GM23338 (cell line): ENCODE measurements at regions not wholly inside any gene's neighbourhood (a gene's known extent, or its start where the extent isn't known, plus 50 kb on each side); places are given as distances from the start of the nearest gene placed in this dataset.

Experiments
- ATAC-seq: fragments of 200-7000 bp; cut with Tn5 transposase; 3 replicates; pipeline ENCODE4 v1.9.1; 2020
- DNase-seq: peaks from one replicate; pipeline ENCODE4 v3.0.0-alpha.2; 2015; ENCODE audit warnings: low spot score
- H2AFZ ChIP-seq: fragments of 200-600 bp; sonication (generic); 2 replicates; pipeline ENCODE4 v1.8.0; 2016; ENCODE audit warnings: antibody characterized with exemption, mild to moderate bottlenecking, moderate library complexity
- H3F3A ChIP-seq: fragments of 200-600 bp; sonication (generic); replicated peaks from 2 replicates; pipeline ENCODE4 v1.8.0; 2017; ENCODE audit warnings: antibody characterized with exemption, mixed run types, low read depth
- H3K27ac ChIP-seq: fragments of 200-600 bp; sonication (generic); 2 replicates; pipeline ENCODE4 v1.6.1; 2016; ENCODE audit warnings: low read depth
- H3K27me3 ChIP-seq: fragments of 200-600 bp; sonication (generic); 2 replicates; pipeline ENCODE4 v1.8.0; 2016; ENCODE audit warnings: mild to moderate bottlenecking, mixed run types, moderate library complexity; ENCODE audit not compliant: insufficient read depth
- H3K36me3 ChIP-seq: fragments of 200-600 bp; sonication (generic); 2 replicates; pipeline ENCODE4 v1.8.0; 2016; ENCODE audit warnings: mild to moderate bottlenecking; ENCODE audit not compliant: insufficient read depth
- H3K4me1 ChIP-seq: fragments of 200-600 bp; sonication (generic); 2 replicates; pipeline ENCODE4 v1.8.0; 2016; ENCODE audit warnings: mild to moderate bottlenecking, moderate library complexity; ENCODE audit not compliant: insufficient read depth
- H3K4me2 ChIP-seq: fragments of 200-600 bp; sonication (generic); 2 replicates; pipeline ENCODE4 v1.7.1; 2017; ENCODE audit warnings: mixed run types
- H3K4me3 ChIP-seq: fragments of 200-600 bp; sonication (generic); 2 replicates; pipeline ENCODE4 v1.6.1; 2016; ENCODE audit warnings: mixed run types
- H3K79me2 ChIP-seq: fragments of 200-600 bp; sonication (generic); replicated peaks from 2 replicates; pipeline ENCODE4 v1.8.0; 2017; ENCODE audit warnings: mild to moderate bottlenecking; ENCODE audit not compliant: insufficient read depth
- H3K9me2 ChIP-seq: fragments of 200-600 bp; sonication (generic); 2 replicates; pipeline ENCODE4 v1.8.0; 2017; ENCODE audit not compliant: insufficient read depth
- H4K20me1 ChIP-seq: fragments of 200-600 bp; sonication (generic); replicated peaks from 2 replicates; pipeline ENCODE4 v1.8.0; 2017; ENCODE audit warnings: mild to moderate bottlenecking; ENCODE audit not compliant: insufficient read depth
- H3K27ac Mint-ChIP-seq: 2 replicates; pipeline ENCODE4 v1.8.0; 2020; ENCODE audit warnings: inconsistent platforms, mild to moderate bottlenecking, moderate library complexity, mixed read lengths
- H3K27me3 Mint-ChIP-seq: 3 replicates; pipeline ENCODE4 v1.8.0; 2022; ENCODE audit warnings: low read depth, mild to moderate bottlenecking, moderate library complexity, mixed read lengths, inconsistent platforms; ENCODE audit not compliant: insufficient read depth, poor library complexity
- H3K36me3 Mint-ChIP-seq: 3 replicates; pipeline ENCODE4 v1.8.0; 2021; ENCODE audit warnings: low read depth, mild to moderate bottlenecking, inconsistent platforms, moderate library complexity, mixed read lengths
- H3K4me1 Mint-ChIP-seq: 3 replicates; pipeline ENCODE4 v1.8.0; 2020; ENCODE audit warnings: mild to moderate bottlenecking, inconsistent platforms, mixed read lengths
- H3K4me3 Mint-ChIP-seq: 3 replicates; pipeline ENCODE4 v1.8.0; 2021; ENCODE audit warnings: moderate library complexity, mild to moderate bottlenecking, inconsistent platforms, mixed read lengths
- H3K9me3 Mint-ChIP-seq: 3 replicates; pipeline ENCODE4 v1.8.0; 2020; ENCODE audit warnings: moderate library complexity, mild to moderate bottlenecking, inconsistent platforms, mixed read lengths
- CREB1 ChIP-seq: fragments of 250-450 bp; sonication (Bioruptor Pico); IDR thresholded peaks from 2 replicates; pipeline ENCODE4 v1.5.0; 2020; ENCODE audit warnings: low read depth, mild to moderate bottlenecking, moderate library complexity
- EZH2 ChIP-seq: fragments of 200-600 bp; sonication (generic); IDR thresholded peaks from one replicate; pipeline ENCODE4 v1.8.0; 2017; ENCODE audit warnings: antibody characterized with exemption, mild to moderate bottlenecking, low read depth; ENCODE audit not compliant: unreplicated experiment
- EZH2phosphoT487 ChIP-seq: fragments of 200-600 bp; sonication (generic); IDR thresholded peaks from one replicate; pipeline ENCODE4 v1.8.1; 2018; ENCODE audit warnings: antibody characterized with exemption; ENCODE audit not compliant: unreplicated experiment
- JUNB ChIP-seq: IDR thresholded peaks from one replicate; pipeline ENCODE4 v1.6.1; 2016; ENCODE audit warnings: antibody characterized with exemption; ENCODE audit not compliant: unreplicated experiment
- POLR2AphosphoS5 ChIP-seq: IDR thresholded peaks from 2 replicates; pipeline ENCODE4 v1.6.1; 2016; ENCODE audit warnings: antibody characterized with exemption, low read depth
- STAT1 ChIP-seq: IDR thresholded peaks from one replicate; pipeline ENCODE4 v1.6.1; 2016; ENCODE audit warnings: antibody characterized with exemption; ENCODE audit not compliant: unreplicated experiment
- ZNF114 ChIP-seq: fragments of 250-450 bp; sonication (Bioruptor Pico); IDR thresholded peaks from 2 replicates; pipeline ENCODE4 v1.5.0; 2020; ENCODE audit warnings: mild to moderate bottlenecking, moderate library complexity
- ZNF331 ChIP-seq: fragments of 250-450 bp; sonication (Bioruptor Pico); IDR thresholded peaks from 2 replicates; pipeline ENCODE4 v1.5.0; 2020; ENCODE audit warnings: low read depth, mild to moderate bottlenecking, moderate library complexity
- TF ChIP-seq, protein P1 (sequence below): fragments of 250-450 bp; sonication (Bioruptor Pico); IDR thresholded peaks from 2 replicates; pipeline ENCODE4 v1.5.0; 2020; ENCODE audit warnings: mild to moderate bottlenecking, moderate library complexity
- TF ChIP-seq, protein P2 (sequence below): IDR thresholded peaks from one replicate; pipeline ENCODE4 v1.6.1; 2018; ENCODE audit warnings: antibody characterized with exemption; ENCODE audit not compliant: unreplicated experiment
- TF ChIP-seq, protein P3 (sequence below): IDR thresholded peaks from 2 replicates; pipeline ENCODE4 v1.6.1; 2016; ENCODE audit warnings: antibody characterized with exemption

DNA sequence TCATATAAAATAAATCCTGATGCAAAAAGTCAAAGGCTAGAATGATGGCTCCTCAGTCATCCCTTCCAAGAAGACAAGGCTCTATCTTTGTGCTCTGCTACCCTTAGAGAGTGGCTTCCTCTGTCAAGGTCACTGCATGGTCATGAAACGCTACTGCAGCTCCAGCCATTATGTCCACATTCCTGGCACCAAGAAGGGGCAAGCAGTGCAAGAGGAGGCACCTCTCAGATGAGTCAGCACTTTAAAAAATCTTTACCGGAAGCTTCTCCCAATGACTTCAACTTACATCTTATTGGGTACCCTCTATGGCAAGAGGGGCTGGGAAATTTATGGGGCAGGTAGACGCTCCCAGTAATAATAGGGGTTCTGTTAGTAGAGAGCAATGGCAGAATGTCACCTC is 129.5 kb upstream of the CPEB4 start:
- ATAC-seq (no peak), DNase-seq (no peak)
- H3K27me3 Mint-ChIP-seq: peaks cover 7% of the 10 kb centered on the region
- peaks cover 3% of the 10 kb centered on the region for H3K4me1 Mint-ChIP-seq
- no peaks in the 10 kb centered on the region for H3K36me3 ChIP-seq
- H3K4me2 ChIP-seq: no peak overlapping the region
- H3K79me2 ChIP-seq: no peaks in the 10 kb centered on the region
- H3K27me3 ChIP-seq: no peaks in the 10 kb centered on the region
- no peaks in the 10 kb centered on the region for H4K20me1 ChIP-seq
- no peak overlapping the region for H3K27ac ChIP-seq
- no peak overlapping the region for H3K4me3 ChIP-seq
- no peak overlapping the region for H3K4me3 Mint-ChIP-seq
- H3K36me3 Mint-ChIP-seq: no peaks in the 10 kb centered on the region
- H3K9me2 ChIP-seq: peaks cover 15% of the 10 kb centered on the region; the same call in 1 of the 2 replicates
- no peak overlapping the region for H3K27ac Mint-ChIP-seq
- H3F3A ChIP-seq: no peaks in the 10 kb centered on the region
- peaks cover 4% of the 10 kb centered on the region; the same call in 1 of the 2 replicates for H3K4me1 ChIP-seq
- TF ChIP-seq, protein P1, sequence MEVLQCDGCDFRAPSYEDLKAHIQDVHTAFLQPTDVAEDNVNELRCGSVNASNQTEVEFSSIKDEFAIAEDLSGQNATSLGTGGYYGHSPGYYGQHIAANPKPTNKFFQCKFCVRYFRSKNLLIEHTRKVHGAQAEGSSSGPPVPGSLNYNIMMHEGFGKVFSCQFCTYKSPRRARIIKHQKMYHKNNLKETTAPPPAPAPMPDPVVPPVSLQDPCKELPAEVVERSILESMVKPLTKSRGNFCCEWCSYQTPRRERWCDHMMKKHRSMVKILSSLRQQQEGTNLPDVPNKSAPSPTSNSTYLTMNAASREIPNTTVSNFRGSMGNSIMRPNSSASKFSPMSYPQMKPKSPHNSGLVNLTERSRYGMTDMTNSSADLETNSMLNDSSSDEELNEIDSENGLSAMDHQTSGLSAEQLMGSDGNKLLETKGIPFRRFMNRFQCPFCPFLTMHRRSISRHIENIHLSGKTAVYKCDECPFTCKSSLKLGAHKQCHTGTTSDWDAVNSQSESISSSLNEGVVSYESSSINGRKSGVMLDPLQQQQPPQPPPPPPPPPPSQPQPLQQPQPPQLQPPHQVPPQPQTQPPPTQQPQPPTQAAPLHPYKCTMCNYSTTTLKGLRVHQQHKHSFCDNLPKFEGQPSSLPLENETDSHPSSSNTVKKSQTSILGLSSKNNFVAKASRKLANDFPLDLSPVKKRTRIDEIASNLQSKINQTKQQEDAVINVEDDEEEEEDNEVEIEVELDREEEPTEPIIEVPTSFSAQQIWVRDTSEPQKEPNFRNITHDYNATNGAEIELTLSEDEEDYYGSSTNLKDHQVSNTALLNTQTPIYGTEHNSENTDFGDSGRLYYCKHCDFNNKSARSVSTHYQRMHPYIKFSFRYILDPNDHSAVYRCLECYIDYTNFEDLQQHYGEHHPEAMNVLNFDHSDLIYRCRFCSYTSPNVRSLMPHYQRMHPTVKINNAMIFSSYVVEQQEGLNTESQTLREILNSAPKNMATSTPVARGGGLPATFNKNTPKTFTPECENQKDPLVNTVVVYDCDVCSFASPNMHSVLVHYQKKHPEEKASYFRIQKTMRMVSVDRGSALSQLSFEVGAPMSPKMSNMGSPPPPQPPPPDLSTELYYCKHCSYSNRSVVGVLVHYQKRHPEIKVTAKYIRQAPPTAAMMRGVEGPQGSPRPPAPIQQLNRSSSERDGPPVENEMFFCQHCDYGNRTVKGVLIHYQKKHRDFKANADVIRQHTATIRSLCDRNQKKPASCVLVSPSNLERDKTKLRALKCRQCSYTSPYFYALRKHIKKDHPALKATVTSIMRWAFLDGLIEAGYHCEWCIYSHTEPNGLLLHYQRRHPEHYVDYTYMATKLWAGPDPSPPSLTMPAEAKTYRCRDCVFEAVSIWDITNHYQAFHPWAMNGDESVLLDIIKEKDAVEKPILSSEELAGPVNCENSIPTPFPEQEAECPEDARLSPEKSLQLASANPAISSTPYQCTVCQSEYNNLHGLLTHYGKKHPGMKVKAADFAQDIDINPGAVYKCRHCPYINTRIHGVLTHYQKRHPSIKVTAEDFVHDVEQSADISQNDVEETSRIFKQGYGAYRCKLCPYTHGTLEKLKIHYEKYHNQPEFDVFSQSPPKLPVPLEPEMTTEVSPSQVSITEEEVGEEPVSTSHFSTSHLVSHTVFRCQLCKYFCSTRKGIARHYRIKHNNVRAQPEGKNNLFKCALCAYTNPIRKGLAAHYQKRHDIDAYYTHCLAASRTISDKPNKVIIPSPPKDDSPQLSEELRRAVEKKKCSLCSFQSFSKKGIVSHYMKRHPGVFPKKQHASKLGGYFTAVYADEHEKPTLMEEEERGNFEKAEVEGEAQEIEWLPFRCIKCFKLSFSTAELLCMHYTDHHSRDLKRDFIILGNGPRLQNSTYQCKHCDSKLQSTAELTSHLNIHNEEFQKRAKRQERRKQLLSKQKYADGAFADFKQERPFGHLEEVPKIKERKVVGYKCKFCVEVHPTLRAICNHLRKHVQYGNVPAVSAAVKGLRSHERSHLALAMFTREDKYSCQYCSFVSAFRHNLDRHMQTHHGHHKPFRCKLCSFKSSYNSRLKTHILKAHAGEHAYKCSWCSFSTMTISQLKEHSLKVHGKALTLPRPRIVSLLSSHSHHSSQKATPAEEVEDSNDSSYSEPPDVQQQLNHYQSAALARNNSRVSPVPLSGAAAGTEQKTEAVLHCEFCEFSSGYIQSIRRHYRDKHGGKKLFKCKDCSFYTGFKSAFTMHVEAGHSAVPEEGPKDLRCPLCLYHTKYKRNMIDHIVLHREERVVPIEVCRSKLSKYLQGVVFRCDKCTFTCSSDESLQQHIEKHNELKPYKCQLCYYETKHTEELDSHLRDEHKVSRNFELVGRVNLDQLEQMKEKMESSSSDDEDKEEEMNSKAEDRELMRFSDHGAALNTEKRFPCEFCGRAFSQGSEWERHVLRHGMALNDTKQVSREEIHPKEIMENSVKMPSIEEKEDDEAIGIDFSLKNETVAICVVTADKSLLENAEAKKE (CRISPR knock-in tag): no peak
- TF ChIP-seq EZH2phosphoT487 (no peak), STAT1 (no peak), CREB1 (CRISPR knock-in tag) (no peak), EZH2 (no peak), ZNF331 (CRISPR knock-in tag) (no peak), POLR2AphosphoS5 (no peak), JUNB (no peak), ZNF114 (CRISPR knock-in tag) (no peak)
- TF ChIP-seq, protein P2, sequence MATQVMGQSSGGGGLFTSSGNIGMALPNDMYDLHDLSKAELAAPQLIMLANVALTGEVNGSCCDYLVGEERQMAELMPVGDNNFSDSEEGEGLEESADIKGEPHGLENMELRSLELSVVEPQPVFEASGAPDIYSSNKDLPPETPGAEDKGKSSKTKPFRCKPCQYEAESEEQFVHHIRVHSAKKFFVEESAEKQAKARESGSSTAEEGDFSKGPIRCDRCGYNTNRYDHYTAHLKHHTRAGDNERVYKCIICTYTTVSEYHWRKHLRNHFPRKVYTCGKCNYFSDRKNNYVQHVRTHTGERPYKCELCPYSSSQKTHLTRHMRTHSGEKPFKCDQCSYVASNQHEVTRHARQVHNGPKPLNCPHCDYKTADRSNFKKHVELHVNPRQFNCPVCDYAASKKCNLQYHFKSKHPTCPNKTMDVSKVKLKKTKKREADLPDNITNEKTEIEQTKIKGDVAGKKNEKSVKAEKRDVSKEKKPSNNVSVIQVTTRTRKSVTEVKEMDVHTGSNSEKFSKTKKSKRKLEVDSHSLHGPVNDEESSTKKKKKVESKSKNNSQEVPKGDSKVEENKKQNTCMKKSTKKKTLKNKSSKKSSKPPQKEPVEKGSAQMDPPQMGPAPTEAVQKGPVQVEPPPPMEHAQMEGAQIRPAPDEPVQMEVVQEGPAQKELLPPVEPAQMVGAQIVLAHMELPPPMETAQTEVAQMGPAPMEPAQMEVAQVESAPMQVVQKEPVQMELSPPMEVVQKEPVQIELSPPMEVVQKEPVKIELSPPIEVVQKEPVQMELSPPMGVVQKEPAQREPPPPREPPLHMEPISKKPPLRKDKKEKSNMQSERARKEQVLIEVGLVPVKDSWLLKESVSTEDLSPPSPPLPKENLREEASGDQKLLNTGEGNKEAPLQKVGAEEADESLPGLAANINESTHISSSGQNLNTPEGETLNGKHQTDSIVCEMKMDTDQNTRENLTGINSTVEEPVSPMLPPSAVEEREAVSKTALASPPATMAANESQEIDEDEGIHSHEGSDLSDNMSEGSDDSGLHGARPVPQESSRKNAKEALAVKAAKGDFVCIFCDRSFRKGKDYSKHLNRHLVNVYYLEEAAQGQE: no peak
- TF ChIP-seq, protein P3, sequence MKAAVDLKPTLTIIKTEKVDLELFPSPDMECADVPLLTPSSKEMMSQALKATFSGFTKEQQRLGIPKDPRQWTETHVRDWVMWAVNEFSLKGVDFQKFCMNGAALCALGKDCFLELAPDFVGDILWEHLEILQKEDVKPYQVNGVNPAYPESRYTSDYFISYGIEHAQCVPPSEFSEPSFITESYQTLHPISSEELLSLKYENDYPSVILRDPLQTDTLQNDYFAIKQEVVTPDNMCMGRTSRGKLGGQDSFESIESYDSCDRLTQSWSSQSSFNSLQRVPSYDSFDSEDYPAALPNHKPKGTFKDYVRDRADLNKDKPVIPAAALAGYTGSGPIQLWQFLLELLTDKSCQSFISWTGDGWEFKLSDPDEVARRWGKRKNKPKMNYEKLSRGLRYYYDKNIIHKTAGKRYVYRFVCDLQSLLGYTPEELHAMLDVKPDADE: no peak
- H3K9me3 Mint-ChIP-seq: no peaks in the 10 kb centered on the region; the same call in 2 of the 3 replicates
- H2AFZ ChIP-seq: no peak overlapping the region
